SU-DHL-6 (cell line): ENCODE measurements at regions not wholly inside any gene's neighbourhood (a gene's known extent, or its start where the extent isn't known, plus 50 kb on each side); places are given as distances from the start of the nearest gene placed in this dataset.

Source experiments
- H2AFZ ChIP-seq: fragments of 200-600 bp; sonication (generic); 2 replicates; pipeline ENCODE4 v1.6.1; 2014; ENCODE audit warnings: low read depth, mild to moderate bottlenecking, moderate library complexity, mixed read lengths, antibody characterized with exemption, low read length; ENCODE audit not compliant: severe bottlenecking
- H3F3A ChIP-seq: fragments of 200-600 bp; shearing (Covaris generic); 2 replicates; pipeline ENCODE4 v1.6.0; 2016; ENCODE audit warnings: antibody characterized with exemption, mild to moderate bottlenecking; ENCODE audit not compliant: insufficient read depth
- H3K27ac ChIP-seq: fragments of 200-600 bp; sonication (generic); 2 replicates; pipeline ENCODE4 v1.5.1; 2016; ENCODE audit warnings: low read depth, mild to moderate bottlenecking, low read length, moderate library complexity, mixed read lengths
- H3K27me3 ChIP-seq: fragments of 200-600 bp; sonication (generic), shearing (Covaris generic); 2 replicates; pipeline ENCODE4 v1.6.0; 2014; ENCODE audit warnings: mild to moderate bottlenecking, low read length
- H3K36me3 ChIP-seq: fragments of 200-600 bp; sonication (generic); 2 replicates; pipeline ENCODE4 v1.6.1; 2014; ENCODE audit warnings: mild to moderate bottlenecking, low read length, mixed read lengths
- H3K4me2 ChIP-seq: fragments of 300-600, 200-600 bp; shearing (Covaris generic), sonication (generic); 2 replicates; pipeline ENCODE4 v1.6.0; 2014; ENCODE audit warnings: low read length, low read depth, mild to moderate bottlenecking; ENCODE audit not compliant: poor library complexity, severe bottlenecking
- H3K4me3 ChIP-seq: fragments of 200-600 bp; sonication (generic); 2 replicates; pipeline ENCODE4 v1.5.1; 2014; ENCODE audit warnings: antibody characterized with exemption, low read length, mild to moderate bottlenecking, mixed read lengths; ENCODE audit not compliant: insufficient read depth, poor library complexity, severe bottlenecking
- H3K79me2 ChIP-seq: fragments of 200-600 bp; sonication (generic); 2 replicates; pipeline ENCODE4 v1.6.1; 2014; ENCODE audit warnings: mild to moderate bottlenecking, low read length, moderate library complexity; ENCODE audit not compliant: insufficient read depth
- H3K9ac ChIP-seq: fragments of 200-600 bp; sonication (generic); 2 replicates; pipeline ENCODE4 v1.7.0; 2014; ENCODE audit warnings: mild to moderate bottlenecking, low read length
- H3K9me2 ChIP-seq: fragments of 200-600 bp; sonication (generic); replicated peaks from 2 replicates; pipeline ENCODE4 v1.6.1; 2014; ENCODE audit warnings: low read length; ENCODE audit not compliant: insufficient read depth
- H3K9me3 ChIP-seq: fragments of 200-600 bp; sonication (generic); 2 replicates; pipeline ENCODE4 v1.6.1; 2014; ENCODE audit warnings: low read length, mixed read lengths; ENCODE audit not compliant: insufficient read depth
- H4K20me1 ChIP-seq: fragments of 200-600 bp; sonication (generic); 2 replicates; pipeline ENCODE4 v1.6.1; 2014; ENCODE audit warnings: low read depth, mild to moderate bottlenecking, antibody characterized with exemption, low read length, moderate library complexity, mixed read lengths
- EZH2phosphoT487 ChIP-seq: fragments of 200-600 bp; sonication (generic), shearing (Covaris generic); conservative IDR thresholded peaks from 2 replicates; pipeline ENCODE4 v1.6.1; 2018; ENCODE audit warnings: mild to moderate bottlenecking, antibody characterized with exemption, low read length, moderate library complexity, mixed read lengths
- TF ChIP-seq, protein P1 (sequence below): fragments of 200-600 bp; sonication (generic); IDR thresholded peaks from one replicate; pipeline ENCODE4 v1.5.1; 2017; ENCODE audit warnings: antibody characterized with exemption, mild to moderate bottlenecking, low read length, moderate library complexity; ENCODE audit not compliant: insufficient read depth, poor library complexity, severe bottlenecking

DNA sequence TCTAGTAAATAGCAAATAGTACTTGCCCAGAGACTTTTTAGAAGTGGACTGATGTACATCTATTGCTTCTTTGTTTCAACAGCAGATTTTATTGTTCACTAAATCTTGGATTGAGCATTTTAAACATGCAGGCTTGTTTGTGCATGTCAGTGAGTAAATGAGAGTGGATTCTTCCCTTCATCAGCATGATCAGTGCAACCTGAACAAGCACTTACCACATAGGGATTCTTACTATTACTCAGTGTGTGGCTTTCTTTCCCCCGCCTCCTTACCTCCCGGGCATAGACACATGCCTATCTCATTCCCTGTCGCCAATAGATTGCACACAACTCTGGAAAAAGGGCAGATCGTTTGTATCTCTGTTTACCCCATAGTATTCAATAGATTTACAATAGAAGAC, 197.5 kb downstream of the C11orf87 start:
- no peak overlapping the region for H3K27ac ChIP-seq

DNA sequence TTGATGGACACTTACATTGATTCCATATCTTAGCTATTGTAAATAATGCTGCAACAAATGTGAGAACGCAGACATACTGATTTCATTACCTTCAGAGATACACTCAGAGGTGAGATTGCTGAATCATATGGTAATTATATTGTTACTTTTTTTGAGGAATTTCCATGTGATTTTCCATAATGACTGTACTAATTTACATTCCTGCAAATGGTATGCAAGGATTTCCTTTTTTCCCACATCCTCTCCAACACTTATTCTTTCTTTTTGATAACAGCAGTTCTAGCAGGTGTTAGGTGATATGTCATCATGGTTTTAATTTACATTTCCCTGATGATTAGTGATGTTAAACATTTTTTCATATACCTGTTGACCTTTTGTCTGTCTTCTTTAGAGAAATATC, 207.7 kb downstream of the C11orf87 start:
- H3K4me3 ChIP-seq, result no peak overlapping the region
- no peaks in the 10 kb centered on the region for H3K9me3 ChIP-seq
- no peaks in the 10 kb centered on the region for H3F3A ChIP-seq
- TF ChIP-seq, protein P1, sequence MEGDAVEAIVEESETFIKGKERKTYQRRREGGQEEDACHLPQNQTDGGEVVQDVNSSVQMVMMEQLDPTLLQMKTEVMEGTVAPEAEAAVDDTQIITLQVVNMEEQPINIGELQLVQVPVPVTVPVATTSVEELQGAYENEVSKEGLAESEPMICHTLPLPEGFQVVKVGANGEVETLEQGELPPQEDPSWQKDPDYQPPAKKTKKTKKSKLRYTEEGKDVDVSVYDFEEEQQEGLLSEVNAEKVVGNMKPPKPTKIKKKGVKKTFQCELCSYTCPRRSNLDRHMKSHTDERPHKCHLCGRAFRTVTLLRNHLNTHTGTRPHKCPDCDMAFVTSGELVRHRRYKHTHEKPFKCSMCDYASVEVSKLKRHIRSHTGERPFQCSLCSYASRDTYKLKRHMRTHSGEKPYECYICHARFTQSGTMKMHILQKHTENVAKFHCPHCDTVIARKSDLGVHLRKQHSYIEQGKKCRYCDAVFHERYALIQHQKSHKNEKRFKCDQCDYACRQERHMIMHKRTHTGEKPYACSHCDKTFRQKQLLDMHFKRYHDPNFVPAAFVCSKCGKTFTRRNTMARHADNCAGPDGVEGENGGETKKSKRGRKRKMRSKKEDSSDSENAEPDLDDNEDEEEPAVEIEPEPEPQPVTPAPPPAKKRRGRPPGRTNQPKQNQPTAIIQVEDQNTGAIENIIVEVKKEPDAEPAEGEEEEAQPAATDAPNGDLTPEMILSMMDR, result no peak
- no peak for TF ChIP-seq EZH2phosphoT487
- no peaks in the 10 kb centered on the region for H3K79me2 ChIP-seq
- no peaks in the 10 kb centered on the region for H3K9me2 ChIP-seq
- H3K27me3 ChIP-seq, result no peaks in the 10 kb centered on the region
- no peaks in the 10 kb centered on the region for H4K20me1 ChIP-seq
- H3K36me3 ChIP-seq, result no peaks in the 10 kb centered on the region
- H2AFZ ChIP-seq, result no peak overlapping the region
- no peak overlapping the region for H3K27ac ChIP-seq
- H3K9ac ChIP-seq, result no peak overlapping the region
- no peak overlapping the region for H3K4me2 ChIP-seq

More for the DNA sequence above, 197.5 kb downstream of the C11orf87 start:
- H3K4me2 ChIP-seq, result no peak overlapping the region
- no peaks in the 10 kb centered on the region for H3K9me3 ChIP-seq
- H2AFZ ChIP-seq, result no peak overlapping the region
- H3K79me2 ChIP-seq, result no peaks in the 10 kb centered on the region
- no peaks in the 10 kb centered on the region for H4K20me1 ChIP-seq
- no peaks in the 10 kb centered on the region for H3K9me2 ChIP-seq
- no peak for TF ChIP-seq EZH2phosphoT487
- TF ChIP-seq, protein P1, result no peak
- no peaks in the 10 kb centered on the region for H3K27me3 ChIP-seq
- H3K36me3 ChIP-seq, result no peaks in the 10 kb centered on the region
- H3K4me3 ChIP-seq, result no peak overlapping the region
- no peak overlapping the region for H3K9ac ChIP-seq
- no peaks in the 10 kb centered on the region for H3F3A ChIP-seq

DNA sequence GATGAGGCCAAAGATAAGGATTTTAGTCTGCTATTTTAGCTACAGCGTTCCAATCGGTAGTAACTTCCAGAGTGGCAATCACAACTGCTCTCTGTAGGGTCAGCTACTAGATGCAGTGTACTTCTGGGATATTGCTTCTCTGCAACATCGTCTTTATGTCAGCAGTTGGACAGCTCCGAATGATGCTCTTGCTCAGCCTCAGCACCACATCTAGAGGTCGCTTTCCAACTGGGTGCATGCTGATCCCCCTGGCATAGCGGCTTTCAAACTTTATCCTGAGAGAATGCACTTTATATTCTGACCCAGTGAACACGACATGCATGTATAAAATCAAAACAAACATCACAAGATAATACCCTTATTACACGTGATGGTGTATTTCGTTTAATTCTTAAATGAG, 219.6 kb downstream of the C11orf87 start:
- no peaks in the 10 kb centered on the region for H3K79me2 ChIP-seq
- no peaks in the 10 kb centered on the region for H3K27me3 ChIP-seq
- TF ChIP-seq, protein P1, result no peak
- no peak for TF ChIP-seq EZH2phosphoT487
- H3F3A ChIP-seq, result no peaks in the 10 kb centered on the region
- H3K4me2 ChIP-seq, result no peak overlapping the region
- no peaks in the 10 kb centered on the region for H3K9me2 ChIP-seq
- no peaks in the 10 kb centered on the region for H4K20me1 ChIP-seq
- no peak overlapping the region for H3K27ac ChIP-seq
- H3K9me3 ChIP-seq, result no peaks in the 10 kb centered on the region
- no peak overlapping the region for H3K4me3 ChIP-seq
- H3K36me3 ChIP-seq, result no peaks in the 10 kb centered on the region
- H3K9ac ChIP-seq, result no peak overlapping the region
- H2AFZ ChIP-seq, result no peak overlapping the region

DNA sequence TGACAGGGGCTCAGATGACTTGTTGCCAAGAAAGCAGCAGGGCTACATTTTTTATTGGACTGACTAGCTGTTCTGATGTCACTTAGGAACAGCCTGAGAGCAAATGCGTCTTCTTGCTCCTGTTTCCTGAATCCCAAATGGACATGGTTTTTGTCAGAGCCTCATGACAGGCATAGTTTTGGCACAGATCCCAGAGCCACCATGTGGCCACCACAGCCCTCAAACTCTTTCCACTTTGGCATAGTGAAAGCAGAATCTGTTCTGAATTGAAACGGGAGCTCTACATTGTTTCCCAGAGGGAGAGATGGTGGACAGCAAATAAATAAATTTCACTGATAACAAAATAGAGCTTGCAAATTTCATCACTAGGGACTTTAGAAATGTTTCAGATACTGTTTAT, 222.2 kb downstream of the C11orf87 start:
- Histone ChIP-seq H3K9me2 (no peaks in the 10 kb centered on the region), H3K4me3 (no peak overlapping the region), H3F3A (no peaks in the 10 kb centered on the region), H3K9me3 (no peaks in the 10 kb centered on the region), H3K9ac (no peak overlapping the region), H3K4me2 (no peak overlapping the region), H2AFZ (no peak overlapping the region), H3K36me3 (no peaks in the 10 kb centered on the region), H3K79me2 (no peaks in the 10 kb centered on the region), H4K20me1 (no peaks in the 10 kb centered on the region), H3K27ac (no peak overlapping the region), H3K27me3 (no peaks in the 10 kb centered on the region)
- TF ChIP-seq EZH2phosphoT487, result no peak
- TF ChIP-seq, protein P1, result no peak
